Keratinocyte (primary cell): ENCODE measurements at regions not wholly inside any gene's neighbourhood (a gene's known extent, or its start where the extent isn't known, plus 50 kb on each side); places are given as distances from the start of the nearest gene placed in this dataset.

Experiments
- DNase-seq: peaks from one replicate; pipeline ENCODE4 v3.0.0-alpha.2; 2011; ENCODE audit warnings: low read depth, missing footprints, low spot score
- FAIRE-seq: peaks from 2 replicates; lab custom pipeline; 2011; peaks lifted over from hg19 to GRCh38; lab: Jason Lieb, UNC
- H2AFZ ChIP-seq: 2 replicates; pipeline ENCODE4 v1.6.0; 2012; ENCODE audit warnings: low read length, control low read depth, inconsistent platforms; ENCODE audit not compliant: control insufficient read depth
- H3K27ac ChIP-seq: 2 replicates; pipeline ENCODE4 v1.5.1; 2011; ENCODE audit warnings: low read length; ENCODE audit not compliant: control insufficient read depth, insufficient read depth
- H3K27me3 ChIP-seq: 3 replicates; pipeline ENCODE4 v1.6.0; 2011; ENCODE audit warnings: low read length; ENCODE audit not compliant: control insufficient read depth, insufficient read depth; ENCODE audit errors: extremely low read depth
- H3K36me3 ChIP-seq, 2 experiments: 2 replicates in 1 of 2; 3 replicates in 1 of 2; pipeline ENCODE4 v1.5.1; 2011; ENCODE audit warnings: low read length in 2 of 2, mild to moderate bottlenecking in 1 of 2; ENCODE audit not compliant: control insufficient read depth in 2 of 2, insufficient read depth in 2 of 2; ENCODE audit errors: extremely low read depth in 1 of 2
- H3K4me1 ChIP-seq: 3 replicates; pipeline ENCODE4 v1.5.1; 2011; ENCODE audit warnings: low read length; ENCODE audit not compliant: control insufficient read depth, insufficient read depth; ENCODE audit errors: extremely low read depth
- H3K4me2 ChIP-seq: 3 replicates; pipeline ENCODE4 v1.6.0; 2011; ENCODE audit warnings: low read depth, low read length; ENCODE audit not compliant: control insufficient read depth, insufficient read depth; ENCODE audit errors: extremely low read depth
- H3K4me3 ChIP-seq, 3 experiments: fragments of 200-600 bp in 1 of 3; sonication (generic) in 1 of 3; 2 replicates in 2 of 3; 3 replicates in 1 of 3; pipeline ENCODE4 v1.5.1; 2011 to 2016; ENCODE audit warnings: low read length in 3 of 3, mild to moderate bottlenecking in 3 of 3, control low read depth in 2 of 3, inconsistent platforms in 1 of 3, low read depth in 1 of 3, mixed read lengths in 1 of 3, mixed run types in 1 of 3, moderate library complexity in 1 of 3; ENCODE audit not compliant: control insufficient read depth in 2 of 3, insufficient read depth in 2 of 3; ENCODE audit errors: extremely low read depth in 1 of 3
- H3K79me2 ChIP-seq: 2 replicates; pipeline ENCODE4 v1.6.0; 2012; ENCODE audit warnings: low read length; ENCODE audit not compliant: control insufficient read depth, insufficient read depth
- H3K9ac ChIP-seq: 3 replicates; pipeline ENCODE4 v1.6.0; 2011; ENCODE audit warnings: low read length; ENCODE audit not compliant: control insufficient read depth, insufficient read depth; ENCODE audit errors: extremely low read depth
- H3K9me1 ChIP-seq: 3 replicates; pipeline ENCODE4 v1.6.0; 2011; ENCODE audit warnings: low read length; ENCODE audit not compliant: control insufficient read depth, insufficient read depth; ENCODE audit errors: extremely low read depth
- H3K9me3 ChIP-seq: 2 replicates; pipeline ENCODE4 v1.5.1; 2012; ENCODE audit warnings: low read depth, low read length; ENCODE audit not compliant: control insufficient read depth
- H4K20me1 ChIP-seq: 3 replicates; pipeline ENCODE4 v1.6.0; 2011; ENCODE audit warnings: low read length; ENCODE audit not compliant: control insufficient read depth, insufficient read depth; ENCODE audit errors: extremely low read depth
- CTCF ChIP-seq, 3 experiments: IDR thresholded peaks in 1 of 3; conservative IDR thresholded peaks in 1 of 3; optimal IDR thresholded peaks in 1 of 3; 2 replicates in 2 of 3; 3 replicates in 1 of 3; pipeline versions ENCODE3 to v1.5.1; 2011; ENCODE audit warnings: low read length in 3 of 3, mild to moderate bottlenecking in 3 of 3, moderate library complexity in 2 of 3, control low read depth in 1 of 3, inconsistent platforms in 1 of 3; ENCODE audit not compliant: insufficient read depth in 2 of 3; ENCODE audit errors: extremely low read depth in 1 of 3
- EZH2 ChIP-seq: IDR thresholded peaks from one replicate; pipeline ENCODE4 v1.6.1; 2012; ENCODE audit warnings: inconsistent platforms, mild to moderate bottlenecking, low read length, moderate library complexity
- dilution Hi-C: fragments of 300-500 bp; cut with MboI; formaldehyde crosslinking; loops from one replicate; pipeline ENCODE4 v1.7.0; 2020; ENCODE audit warnings: low sequenced_read_pairs; ENCODE audit not compliant: extremely low pct_ligation_motif_present

- FAIRE-seq (no peak), DNase-seq (no peak)
- Histone ChIP-seq H3K36me3 (no peaks in the 10 kb centered on the region), H3K79me2 (no peaks in the 10 kb centered on the region), H4K20me1 (no peaks in the 10 kb centered on the region), H2AFZ (peak overlapping the region; percentile 54), H3K4me2 (peak overlapping the region; percentile 92), H3K9me1 (no peaks in the 10 kb centered on the region), H3K9ac (peak overlapping the region; percentile 63), H3K4me3 (peak overlapping the region in 2 of 3 experiments; percentile 29 to 36), H3K27me3 (no peaks in the 10 kb centered on the region), H3K9me3 (no peaks in the 10 kb centered on the region), H3K4me1 (peaks cover 36% of the 10 kb centered on the region), H3K27ac (peak overlapping the region; percentile 94)
- dilution Hi-C loops = no loop called here
- TF ChIP-seq EZH2 (no peak), CTCF (optimal IDR thresholded peaks at IDR 0.05 in 1 of 3, IDR thresholded peaks at IDR 0.05 in 1 of 3, conservative IDR thresholded peaks at IDR 0.05 in 1 of 3; ENCODE audit: extremely low read depth in 1 of 3, insufficient read depth in 2 of 3, low read length in 3 of 3) (no peak)
Observed at GRCh38 chr1:244322181-244322580, 129.5 kb downstream of the ADSS2 start.

GRCh38 chr1:244322791-244323521 is 128.8 kb downstream of the ADSS2 start:
- Histone ChIP-seq H3K79me2 (no peaks in the 10 kb centered on the region), H3K36me3 (no peaks in the 10 kb centered on the region), H3K9me3 (no peaks in the 10 kb centered on the region), H3K9me1 (no peaks in the 10 kb centered on the region), H3K9ac (peak overlapping the region; percentile 63), H3K4me3 (peak overlapping the region; percentile 7 to 52 (median 29)), H3K27me3 (no peaks in the 10 kb centered on the region), H4K20me1 (no peaks in the 10 kb centered on the region), H3K4me1 (peaks cover 36% of the 10 kb centered on the region), H3K4me2 (peak overlapping the region; percentile 92), H3K27ac (peak overlapping the region; percentile 94), H2AFZ (peak overlapping the region; percentile 76)
- FAIRE-seq = peak; percentile 71
- TF ChIP-seq CTCF (optimal IDR thresholded peaks at IDR 0.05 in 1 of 3, IDR thresholded peaks at IDR 0.05 in 1 of 3, conservative IDR thresholded peaks at IDR 0.05 in 1 of 3; ENCODE audit: extremely low read depth in 1 of 3, insufficient read depth in 2 of 3, low read length in 3 of 3) (no peak), EZH2 (no peak)
- dilution Hi-C loops = no loop called here
- peak; percentile 82 for DNase-seq
